GM18520 (cell line): ENCODE measurements at regions not wholly inside any gene's neighbourhood (a gene's known extent, or its start where the extent isn't known, plus 50 kb on each side); places are given as distances from the start of the nearest gene placed in this dataset.
"Not testable (repeated sequence)": the region's sequence is repeated elsewhere in the genome, so short reads cannot be mapped to it uniquely, and the experiment has no call there.

Experiments
- ATAC-seq: cut with Tn5 transposase; IDR thresholded peaks from one replicate; pipeline ENCODE4 v1.9.1; 2021; ENCODE audit not compliant: unreplicated experiment

- ATAC-seq: no peak
Measured at GRCh38 chr3:29178809-29179793, 101.8 kb upstream of the RBMS3 start.

GRCh38 chr3:29181149-29181780, 99.6 kb upstream of the RBMS3 start:
- no peak for ATAC-seq

GRCh38 chr3:29181872-29182271, 99.0 kb upstream of the RBMS3 start:
- ATAC-seq: no peak

- not testable (repeated sequence) for ATAC-seq
Measured at GRCh38 chr3:29182828-29183227, 98.0 kb upstream of the RBMS3 start.

GRCh38 chr3:29183346-29184087, 97.4 kb upstream of the RBMS3 start:
- ATAC-seq: no peak

- ATAC-seq: no peak
Measured at GRCh38 chr3:29185706-29186105, 95.2 kb upstream of the RBMS3 start.

GRCh38 chr3:29186131-29186599, 94.7 kb upstream of the RBMS3 start:
- no peak for ATAC-seq

GRCh38 chr3:29186982-29187725, 93.7 kb upstream of the RBMS3 start:
- no peak for ATAC-seq

- ATAC-seq: no peak
Measured at GRCh38 chr3:29189328-29189727, 91.5 kb upstream of the RBMS3 start.

- no peak for ATAC-seq
Measured at GRCh38 chr3:29194139-29194538, 86.7 kb upstream of the RBMS3 start.

GRCh38 chr3:29195056-29195455, 85.8 kb upstream of the RBMS3 start:
- no peak for ATAC-seq

- ATAC-seq: no peak
Measured at GRCh38 chr3:29201604-29202003, 79.3 kb upstream of the RBMS3 start.

GRCh38 chr3:29202378-29202777, 78.5 kb upstream of the RBMS3 start:
- no peak for ATAC-seq

GRCh38 chr3:29203851-29204250, 77.0 kb upstream of the RBMS3 start:
- no peak for ATAC-seq

- no peak for ATAC-seq
Measured at GRCh38 chr3:29207427-29207826, 73.4 kb upstream of the RBMS3 start.

GRCh38 chr3:29212789-29213433, 68.0 kb upstream of the RBMS3 start:
- no peak for ATAC-seq

GRCh38 chr3:29214009-29214658, 66.7 kb upstream of the RBMS3 start:
- no peak for ATAC-seq

- no peak for ATAC-seq
Measured at GRCh38 chr3:29215948-29216347, 64.9 kb upstream of the RBMS3 start.

- no peak for ATAC-seq
Measured at GRCh38 chr3:29226706-29227105, 54.2 kb upstream of the RBMS3 start.

- ATAC-seq: no peak
Measured at GRCh38 chr3:29227307-29227706, 53.6 kb upstream of the RBMS3 start.
